ENCODE measurements at regions not wholly inside any gene's neighbourhood (a gene's known extent, or its start where the extent isn't known, plus 50 kb on each side); places are given as distances from the start of the nearest gene placed in this dataset.
"Not testable (repeated sequence)": the region's sequence is repeated elsewhere in the genome, so short reads cannot be mapped to it uniquely, and the experiment has no call there.

GRCh38 chr7:6990426-6991152, 164.5 kb upstream of the CCZ1B start:
- not testable (repeated sequence) for DNase-seq (ENCODE audit: low spot score)

GRCh38 chr7:6991169-6991611, 165.1 kb upstream of the CCZ1B start:
- not testable (repeated sequence) for DNase-seq (ENCODE audit: low spot score)

GRCh38 chr7:6991686-6992085, 165.6 kb upstream of the CCZ1B start:
- DNase-seq (ENCODE audit: low spot score) = not testable (repeated sequence)

GRCh38 chr7:6992133-6992532, 166.1 kb upstream of the CCZ1B start:
- not testable (repeated sequence) for DNase-seq (ENCODE audit: low spot score)

GRCh38 chr7:6995026-6995425, 169.0 kb upstream of the CCZ1B start:
- DNase-seq (ENCODE audit: low spot score) = not testable (repeated sequence)

GRCh38 chr7:6995493-6996289, 169.6 kb upstream of the CCZ1B start:
- not testable (repeated sequence) for DNase-seq (ENCODE audit: low spot score)

- not testable (repeated sequence) for DNase-seq (ENCODE audit: low spot score)
Observed at GRCh38 chr7:6999067-6999666, 173.1 kb upstream of the CCZ1B start.

GRCh38 chr7:7002418-7003062, 176.5 kb upstream of the CCZ1B start:
- no peak for DNase-seq (ENCODE audit: low spot score)

- no peak for DNase-seq (ENCODE audit: low spot score)
Observed at GRCh38 chr7:7005303-7005702, 177.0 kb upstream of the C1GALT1 start.

GRCh38 chr7:7005949-7006348, 176.4 kb upstream of the C1GALT1 start:
- not testable (repeated sequence) for DNase-seq (ENCODE audit: low spot score)

- not testable (repeated sequence) for DNase-seq (ENCODE audit: low spot score)
Observed at GRCh38 chr7:7011241-7011640, 171.1 kb upstream of the C1GALT1 start.

GRCh38 chr7:7011751-7012150, 170.6 kb upstream of the C1GALT1 start:
- not testable (repeated sequence) for DNase-seq (ENCODE audit: low spot score)

GRCh38 chr7:7014827-7015595, 167.3 kb upstream of the C1GALT1 start:
- no peak for DNase-seq (ENCODE audit: low spot score)

GRCh38 chr7:7017707-7018280, 164.6 kb upstream of the C1GALT1 start:
- no peak for DNase-seq (ENCODE audit: low spot score)

GRCh38 chr7:7018290-7018689, 164.1 kb upstream of the C1GALT1 start:
- no peak for DNase-seq (ENCODE audit: low spot score)

GRCh38 chr7:7032221-7032620, 150.1 kb upstream of the C1GALT1 start:
- no peak for DNase-seq (ENCODE audit: low spot score)

- DNase-seq (ENCODE audit: low spot score) = no peak
Observed at GRCh38 chr7:7035851-7036250, 146.5 kb upstream of the C1GALT1 start.

- DNase-seq (ENCODE audit: low spot score) = not testable (repeated sequence)
Observed at GRCh38 chr7:7042286-7042893, 140.0 kb upstream of the C1GALT1 start.

GRCh38 chr7:7044806-7045205, 137.5 kb upstream of the C1GALT1 start:
- DNase-seq (ENCODE audit: low spot score) = no peak

- no peak for DNase-seq (ENCODE audit: low spot score)
Observed at GRCh38 chr7:7048213-7048612, 134.1 kb upstream of the C1GALT1 start.
